Cardiac muscle cell (in vitro differentiated cells and primary cell): ENCODE measurements at regions not wholly inside any gene's neighbourhood (a gene's known extent, or its start where the extent isn't known, plus 50 kb on each side); places are given as distances from the start of the nearest gene placed in this dataset.

ENCODE experiments used
- DNase-seq, 2 donors: peaks; one replicate each; pipeline versions ENCODE4 v3.0.0 to v3.0.0-alpha.2; 2010 to 2017; ENCODE audit warnings: low read depth in 1 of 2, low spot score in 1 of 2
- H3K27ac ChIP-seq: fragments of 200-600 bp; sonication (generic); 2 replicates; pipeline ENCODE4 v1.5.1; 2016
- H3K27me3 ChIP-seq: fragments of 200-600 bp; sonication (generic); 2 replicates; pipeline ENCODE4 v1.6.0; 2016; ENCODE audit warnings: control low read depth
- H3K36me3 ChIP-seq: fragments of 200-600 bp; sonication (generic); 2 replicates; pipeline ENCODE4 v1.5.1; 2016; ENCODE audit warnings: control low read depth
- H3K4me1 ChIP-seq: fragments of 200-600 bp; sonication (generic); 2 replicates; pipeline ENCODE4 v1.8.1; 2017; ENCODE audit warnings: low read depth, mild to moderate bottlenecking, mixed run types
- H3K4me3 ChIP-seq: fragments of 200-600 bp; sonication (generic); 2 replicates; pipeline ENCODE4 v1.5.1; 2016; ENCODE audit warnings: mild to moderate bottlenecking
- H3K9me3 ChIP-seq: fragments of 200-600 bp; sonication (generic); 2 replicates; pipeline ENCODE4 v1.5.1; 2017; ENCODE audit warnings: low read depth, mild to moderate bottlenecking, control low read depth
- CTCF ChIP-seq: IDR thresholded peaks from 2 replicates; pipeline ENCODE4 v1.5.1; 2012; ENCODE audit warnings: low read depth, mild to moderate bottlenecking, low read length

- no peaks in the 10 kb centered on the region for H3K27me3 ChIP-seq
- no peak for DNase-seq
- no peaks in the 10 kb centered on the region for H3K9me3 ChIP-seq
- H3K27ac ChIP-seq: no peak overlapping the region
- H3K4me3 ChIP-seq: no peak overlapping the region
- no peak for TF ChIP-seq CTCF
- no peaks in the 10 kb centered on the region for H3K36me3 ChIP-seq
- peaks cover 16% of the 10 kb centered on the region for H3K4me1 ChIP-seq
Observed at GRCh38 chr1:57959531-57960241, 535.8 kb upstream of the DAB1 start.

- peaks cover 19% of the 10 kb centered on the region for H3K4me1 ChIP-seq
- no peak for TF ChIP-seq CTCF
- H3K4me3 ChIP-seq: no peak overlapping the region
- H3K9me3 ChIP-seq: no peaks in the 10 kb centered on the region
- DNase-seq: no peak
- H3K27ac ChIP-seq: no peak overlapping the region
- H3K36me3 ChIP-seq: no peaks in the 10 kb centered on the region
- no peaks in the 10 kb centered on the region for H3K27me3 ChIP-seq
Observed at GRCh38 chr1:57957576-57957975, 533.7 kb upstream of the DAB1 start.

DNA sequence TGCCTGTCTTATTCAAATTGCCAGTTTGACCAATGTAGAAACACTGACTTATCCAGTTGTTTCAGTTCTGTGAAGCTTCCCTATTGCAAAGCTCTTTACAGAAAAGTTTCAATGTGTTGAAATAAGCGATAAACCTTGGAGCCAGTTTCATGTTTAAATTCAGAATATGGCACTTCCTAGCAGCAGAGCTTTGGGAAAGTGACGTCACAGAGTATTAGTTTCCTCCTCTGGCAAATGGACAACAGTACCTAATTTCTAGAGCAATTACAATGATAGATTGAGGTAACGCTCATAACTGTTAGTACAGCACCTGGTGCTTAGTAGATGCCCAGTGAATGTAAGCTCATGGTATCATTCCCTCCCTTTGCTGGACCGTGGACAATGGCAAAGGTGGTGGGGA lies 527.5 kb upstream of the DAB1 start:
- Histone ChIP-seq H3K27me3 (no peaks in the 10 kb centered on the region), H3K4me1 (peaks cover 19% of the 10 kb centered on the region), H3K9me3 (no peaks in the 10 kb centered on the region), H3K36me3 (no peaks in the 10 kb centered on the region), H3K4me3 (no peak overlapping the region), H3K27ac (no peak overlapping the region)
- DNase-seq: no peak
- TF ChIP-seq CTCF: no peak

DNA sequence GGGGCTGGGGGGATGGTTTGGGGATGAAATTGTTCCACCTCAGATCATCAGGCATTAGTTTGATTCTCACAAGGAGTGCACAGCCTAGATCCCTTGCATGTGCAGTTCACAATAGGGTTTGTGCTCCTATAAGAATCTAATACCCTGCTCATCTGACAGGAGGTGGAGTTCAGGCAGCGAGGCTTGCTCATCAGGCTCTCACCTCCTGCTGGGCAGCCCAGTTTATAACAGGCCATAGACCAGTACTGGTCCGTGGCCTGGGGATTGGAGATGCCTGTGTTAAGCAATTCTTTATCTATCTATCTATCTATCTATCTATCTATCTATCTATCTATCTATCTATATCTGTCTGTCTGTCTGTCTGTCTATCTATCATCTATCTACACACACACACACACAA lies 525.3 kb upstream of the DAB1 start:
- H3K36me3 ChIP-seq: no peaks in the 10 kb centered on the region
- H3K27me3 ChIP-seq: no peaks in the 10 kb centered on the region
- no peak overlapping the region for H3K27ac ChIP-seq
- TF ChIP-seq CTCF: no peak
- DNase-seq: no peak
- H3K9me3 ChIP-seq: no peaks in the 10 kb centered on the region
- H3K4me1 ChIP-seq: no peaks in the 10 kb centered on the region
- H3K4me3 ChIP-seq: no peak overlapping the region

GRCh38 chr1:57947471-57947870 lies 523.6 kb upstream of the DAB1 start:
- Histone ChIP-seq H3K4me1 (no peaks in the 10 kb centered on the region), H3K9me3 (no peaks in the 10 kb centered on the region), H3K36me3 (no peaks in the 10 kb centered on the region), H3K27me3 (no peaks in the 10 kb centered on the region), H3K27ac (no peak overlapping the region), H3K4me3 (no peak overlapping the region)
- TF ChIP-seq CTCF: no peak
- DNase-seq: no peak
